H9 (cell line): ENCODE measurements at regions not wholly inside any gene's neighbourhood (a gene's known extent, or its start where the extent isn't known, plus 50 kb on each side); places are given as distances from the start of the nearest gene placed in this dataset.

Source experiments
- DNase-seq: peaks from one replicate; pipeline ENCODE4 v3.0.0-alpha.2; 2017
- H2AFZ ChIP-seq: one replicate; pipeline ENCODE4 v1.6.1; 2013; ENCODE audit warnings: mild to moderate bottlenecking, low read length, control low read depth, moderate library complexity
- H2AK5ac ChIP-seq: 2 replicates; pipeline ENCODE4 v1.6.1; 2013; ENCODE audit warnings: low read length, control low read depth, mixed read lengths; ENCODE audit not compliant: insufficient read length
- H2BK120ac ChIP-seq: one replicate; pipeline ENCODE4 v1.6.1; 2013; ENCODE audit warnings: low read depth, mild to moderate bottlenecking, low read length, control low read depth, inconsistent platforms; ENCODE audit not compliant: poor library complexity, severe bottlenecking
- H2BK12ac ChIP-seq: 2 replicates; pipeline ENCODE4 v1.6.1; 2013; ENCODE audit warnings: low read length, control low read depth, mixed read lengths, low read depth; ENCODE audit not compliant: insufficient read length
- H2BK15ac ChIP-seq: 2 replicates; pipeline ENCODE4 v1.6.1; 2013; ENCODE audit warnings: low read depth, low read length, control low read depth
- H2BK20ac ChIP-seq: one replicate; pipeline ENCODE4 v1.6.1; 2013; ENCODE audit warnings: low read depth, mild to moderate bottlenecking, low read length, control low read depth, inconsistent platforms; ENCODE audit not compliant: poor library complexity, severe bottlenecking
- H2BK5ac ChIP-seq: 2 replicates; pipeline ENCODE4 v1.6.1; 2013; ENCODE audit warnings: low read length, control low read depth, mixed read lengths; ENCODE audit not compliant: insufficient read length
- H3K14ac ChIP-seq: 2 replicates; pipeline ENCODE4 v1.6.1; 2013; ENCODE audit warnings: low read length, control low read depth; ENCODE audit not compliant: insufficient read depth
- H3K18ac ChIP-seq: 2 replicates; pipeline ENCODE4 v1.6.1; 2013; ENCODE audit warnings: low read depth, mild to moderate bottlenecking, mixed read lengths, low read length, control low read depth; ENCODE audit not compliant: insufficient read length
- H3K23ac ChIP-seq: 2 replicates; pipeline ENCODE4 v1.6.1; 2013; ENCODE audit warnings: low read length, control low read depth, mixed read lengths, low read depth; ENCODE audit not compliant: insufficient read length
- H3K23me2 ChIP-seq: 2 replicates; pipeline ENCODE4 v1.6.1; 2013; ENCODE audit warnings: low read depth, mild to moderate bottlenecking, mixed read lengths, low read length, control low read depth; ENCODE audit not compliant: insufficient read length, poor library complexity, severe bottlenecking
- H3K27ac ChIP-seq: 2 replicates; pipeline ENCODE4 v1.5.1; 2013; ENCODE audit warnings: low read length, control low read depth, mixed read lengths, low read depth; ENCODE audit not compliant: insufficient read length
- H3K27me3 ChIP-seq: 2 replicates; pipeline ENCODE4 v1.6.1; 2013; ENCODE audit warnings: low read length, control low read depth, inconsistent platforms; ENCODE audit not compliant: insufficient read depth
- H3K4ac ChIP-seq: 2 replicates; pipeline ENCODE4 v1.6.1; 2013; ENCODE audit warnings: low read depth, mild to moderate bottlenecking, control low read depth, inconsistent platforms, low read length, moderate library complexity
- H3K4me1 ChIP-seq: 2 replicates; pipeline ENCODE4 v1.6.1; 2013; ENCODE audit warnings: low read length, control low read depth, inconsistent platforms; ENCODE audit not compliant: insufficient read depth
- H3K4me2 ChIP-seq: 2 replicates; pipeline ENCODE4 v1.6.1; 2013; ENCODE audit warnings: low read length, control low read depth, mixed read lengths; ENCODE audit not compliant: insufficient read length, insufficient read depth
- H3K56ac ChIP-seq: 2 replicates; pipeline ENCODE4 v1.6.1; 2013; ENCODE audit warnings: low read depth, mild to moderate bottlenecking, mixed read lengths, low read length, control low read depth; ENCODE audit not compliant: insufficient read length
- H3K79me1 ChIP-seq: 2 replicates; pipeline ENCODE4 v1.6.1; 2013; ENCODE audit warnings: low read depth, mild to moderate bottlenecking, moderate library complexity, low read length, control low read depth, inconsistent platforms; ENCODE audit not compliant: insufficient read depth, poor library complexity, severe bottlenecking
- H3K79me2 ChIP-seq: 2 replicates; pipeline ENCODE4 v1.6.1; 2013; ENCODE audit warnings: low read length, control low read depth, inconsistent platforms; ENCODE audit not compliant: insufficient read depth
- H3K9ac ChIP-seq: 2 replicates; pipeline ENCODE4 v1.6.1; 2013; ENCODE audit warnings: low read length, control low read depth, mixed read lengths; ENCODE audit not compliant: insufficient read length; ENCODE audit errors: extremely low read depth
- H3K9me3 ChIP-seq: one replicate; pipeline ENCODE4 v1.6.1; 2013; ENCODE audit warnings: low read depth, low read length, inconsistent platforms; ENCODE audit not compliant: control insufficient read depth
- H3T11ph ChIP-seq: one replicate; pipeline ENCODE4 v1.6.1; 2013; ENCODE audit warnings: mild to moderate bottlenecking, low read length, control low read depth, inconsistent platforms
- H4K20me1 ChIP-seq: one replicate; pipeline ENCODE4 v1.6.1; 2013; ENCODE audit not compliant: control insufficient read depth, insufficient read length, insufficient read depth
- H4K5ac ChIP-seq: 2 replicates; pipeline ENCODE4 v1.6.1; 2013; ENCODE audit warnings: low read depth, mild to moderate bottlenecking, mixed read lengths, low read length, control low read depth; ENCODE audit not compliant: insufficient read length
- H4K8ac ChIP-seq: replicated peaks from 2 replicates; pipeline ENCODE4 v1.6.1; 2013; ENCODE audit warnings: low read length, control low read depth, mixed read lengths, low read depth; ENCODE audit not compliant: insufficient read length
- H4K91ac ChIP-seq: 2 replicates; pipeline ENCODE4 v1.6.1; 2013; ENCODE audit warnings: low read depth, mild to moderate bottlenecking, moderate library complexity, mixed read lengths, low read length, control low read depth; ENCODE audit not compliant: insufficient read length
- H3K27ac Mint-ChIP-seq, 3 experiments: 2 replicates in 2 of 3; 3 replicates in 1 of 3; pipeline ENCODE4 v1.8.0; 2020 to 2021; ENCODE audit warnings: mixed read lengths in 3 of 3, mild to moderate bottlenecking in 1 of 3, moderate library complexity in 1 of 3
- H3K27me3 Mint-ChIP-seq: 2 replicates; pipeline ENCODE4 v1.8.0; 2021; ENCODE audit warnings: low read depth, mild to moderate bottlenecking, moderate library complexity, mixed read lengths
- H3K36me3 Mint-ChIP-seq, 3 experiments: 2 replicates in 2 of 3; 3 replicates in 1 of 3; pipeline ENCODE4 v1.8.0; 2020 to 2021; ENCODE audit warnings: low read depth in 3 of 3, mixed read lengths in 3 of 3; ENCODE audit not compliant: insufficient read depth in 1 of 3
- H3K4me1 Mint-ChIP-seq, 2 experiments: 2 replicates each; pipeline ENCODE4 v1.8.0; 2020; ENCODE audit warnings: mixed read lengths in 2 of 2
- H3K4me3 Mint-ChIP-seq, 2 experiments: 2 replicates in 1 of 2; 3 replicates in 1 of 2; pipeline ENCODE4 v1.8.0; 2020 to 2021; ENCODE audit warnings: mild to moderate bottlenecking in 2 of 2, mixed read lengths in 2 of 2, moderate library complexity in 1 of 2
- H3K9me3 Mint-ChIP-seq, 2 experiments: 2 replicates in 1 of 2; 3 replicates in 1 of 2; pipeline ENCODE4 v1.8.0; 2020; ENCODE audit warnings: mild to moderate bottlenecking in 2 of 2, mixed read lengths in 2 of 2, moderate library complexity in 1 of 2
- CTCF ChIP-seq: fragments of 200-600 bp; sonication (generic); conservative IDR thresholded peaks from 3 replicates; pipeline ENCODE4 v1.8.0; 2021; ENCODE audit warnings: antibody characterized with exemption, mild to moderate bottlenecking
- WGBS: extraction: QIAGEN DNeasy Blood & Tissue Kit; methylation state at CpG from one replicate; pipeline ENCODE4 v1.1.7; 2013; ENCODE audit warnings: missing lambda C conversion rate, low lambda C conversion rate, mixed read lengths; ENCODE audit not compliant: insufficient read length; ENCODE audit errors: extremely low coverage; 5-methylcytosine and 5-hydroxymethylcytosine counted together

DNA sequence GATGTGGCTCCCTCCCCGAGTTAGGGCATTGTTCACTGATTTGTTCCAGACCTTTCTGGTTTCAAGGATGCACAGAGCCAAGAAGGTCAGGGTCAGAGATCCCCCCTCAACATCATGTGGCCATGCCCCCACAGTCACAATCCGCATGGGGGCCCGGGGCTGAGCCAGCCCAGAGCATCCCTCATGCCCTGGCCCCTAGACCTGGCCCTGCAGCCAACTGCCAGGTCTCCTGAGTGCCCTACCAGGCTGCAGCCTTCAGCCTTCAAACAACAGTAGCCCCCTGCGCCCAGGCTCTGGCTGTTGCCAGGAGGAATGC is 142.4 kb downstream of the CRYBB2 start:
- H3K14ac ChIP-seq: no peak overlapping the region
- H3K9ac ChIP-seq: no peak overlapping the region
- H2BK15ac ChIP-seq: no peak overlapping the region
- no peak overlapping the region for H3K23ac ChIP-seq
- H2BK20ac ChIP-seq: no peak overlapping the region
- H2BK5ac ChIP-seq: no peak overlapping the region
- no peak overlapping the region for H3K56ac ChIP-seq
- no peaks in the 10 kb centered on the region for H3K27me3 ChIP-seq
- no peak overlapping the region for H3T11ph ChIP-seq
- Mint-ChIP-seq H3K27me3 (no peaks in the 10 kb centered on the region), H3K9me3 (no peaks in the 10 kb centered on the region), H3K27ac (no peak overlapping the region), H3K36me3 (peaks cover 5 to 11% (median 7%) of the 10 kb centered on the region in 3 experiments), H3K4me3 (no peak overlapping the region), H3K4me1 (no peaks in the 10 kb centered on the region; a peak in 1 of 4 replicates)
- H3K18ac ChIP-seq: no peak overlapping the region
- H3K79me1 ChIP-seq: no peaks in the 10 kb centered on the region
- H3K4me1 ChIP-seq: no peaks in the 10 kb centered on the region
- no peak overlapping the region for H3K4me2 ChIP-seq
- DNase-seq: no peak
- no peaks in the 10 kb centered on the region for H3K79me2 ChIP-seq
- WGBS: no CpG with 5 or more reads among the region's 4 CpGs
- no peaks in the 10 kb centered on the region for H3K23me2 ChIP-seq
- no peak overlapping the region for H2BK120ac ChIP-seq
- H4K20me1 ChIP-seq: no peaks in the 10 kb centered on the region
- no peak overlapping the region for H4K91ac ChIP-seq
- no peak overlapping the region for H3K27ac ChIP-seq
- H3K4ac ChIP-seq: no peak overlapping the region
- H2AFZ ChIP-seq: no peak overlapping the region
- no peak overlapping the region for H4K5ac ChIP-seq
- H2BK12ac ChIP-seq: no peak overlapping the region
- TF ChIP-seq CTCF: no peak
- no peaks in the 10 kb centered on the region for H3K9me3 ChIP-seq
- H2AK5ac ChIP-seq: no peak overlapping the region
- H4K8ac ChIP-seq: no peak overlapping the region
